ENCODE measurements at regions not wholly inside any gene's neighbourhood (a gene's known extent, or its start where the extent isn't known, plus 50 kb on each side); places are given as distances from the start of the nearest gene placed in this dataset.
"Not testable (repeated sequence)": the region's sequence is repeated elsewhere in the genome, so short reads cannot be mapped to it uniquely, and the experiment has no call there.

DNA sequence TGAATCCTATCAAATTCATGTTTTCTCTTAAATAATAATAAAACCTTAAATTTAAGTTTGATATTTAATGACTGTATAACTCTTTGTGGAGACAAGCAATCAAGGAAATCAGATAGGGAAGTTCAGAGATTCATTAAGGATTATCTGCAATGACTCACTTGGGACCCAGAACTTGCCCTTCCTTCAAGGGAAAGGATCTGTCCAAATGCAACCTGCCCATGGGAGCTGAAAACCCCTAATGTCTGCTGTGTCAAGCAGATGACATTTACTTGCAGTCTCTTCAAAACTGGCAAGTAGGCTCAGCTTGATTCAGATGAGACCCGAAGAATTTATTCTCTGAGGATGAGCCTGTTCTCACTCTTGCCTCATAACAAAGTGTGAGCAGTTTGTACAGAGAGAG lies 1577.6 kb downstream of the EFNA5 start:
- no peak for DNase-seq (ENCODE audit: low read depth)
- in situ Hi-C loops (cut with HindIII; ENCODE audit: low pct_unique_long_range_greater_than_20kb, low sequenced_read_pairs): no loop called here

- DNase-seq (ENCODE audit: low read depth): no peak
- in situ Hi-C loops (cut with HindIII; ENCODE audit: low pct_unique_long_range_greater_than_20kb, low sequenced_read_pairs): no loop called here
Measured at GRCh38 chr5:106092455-106092854, 1578.3 kb downstream of the EFNA5 start.

- in situ Hi-C loops (cut with HindIII; ENCODE audit: low pct_unique_long_range_greater_than_20kb, low sequenced_read_pairs): no loop called here
Measured at GRCh38 chr5:106089073-106089472, 1581.7 kb downstream of the EFNA5 start.

GRCh38 chr5:106088462-106088861 lies 1582.3 kb downstream of the EFNA5 start:
- no peak for DNase-seq (ENCODE audit: low read depth)
- in situ Hi-C loops (cut with HindIII; ENCODE audit: low pct_unique_long_range_greater_than_20kb, low sequenced_read_pairs): no loop called here

More at GRCh38 chr5:106089073-106089472, 1581.7 kb downstream of the EFNA5 start:
- DNase-seq (ENCODE audit: low read depth): no peak

GRCh38 chr5:106086352-106086751 lies 1584.4 kb downstream of the EFNA5 start:
- in situ Hi-C loops (cut with HindIII; ENCODE audit: low pct_unique_long_range_greater_than_20kb, low sequenced_read_pairs): no loop called here
- DNase-seq (ENCODE audit: low read depth): no peak

DNA sequence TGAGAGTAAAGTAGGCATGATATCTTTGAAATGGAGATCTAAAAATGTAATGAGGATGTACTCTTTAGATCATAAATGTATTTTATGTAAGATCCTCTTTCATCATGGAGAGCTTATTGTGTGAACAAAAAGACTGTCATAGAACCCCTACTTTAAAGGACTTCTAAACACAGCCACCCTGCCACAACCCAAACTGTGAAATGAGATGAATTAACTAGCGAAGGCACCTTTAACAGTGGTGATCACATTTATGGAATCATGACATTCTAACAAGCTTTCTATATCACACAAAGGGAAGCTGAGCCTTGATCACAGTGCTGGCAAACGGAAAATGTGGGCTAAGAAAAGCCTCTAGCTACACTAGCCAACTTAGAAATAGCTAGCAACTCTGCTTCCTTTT lies 1585.2 kb downstream of the EFNA5 start:
- in situ Hi-C loops (cut with HindIII; ENCODE audit: low pct_unique_long_range_greater_than_20kb, low sequenced_read_pairs): no loop called here
- no peak for DNase-seq (ENCODE audit: low read depth)

- in situ Hi-C loops (cut with HindIII; ENCODE audit: low pct_unique_long_range_greater_than_20kb, low sequenced_read_pairs): no loop called here
- no peak for DNase-seq (ENCODE audit: low read depth)
Measured at GRCh38 chr5:106085136-106085535, 1585.6 kb downstream of the EFNA5 start.

DNA sequence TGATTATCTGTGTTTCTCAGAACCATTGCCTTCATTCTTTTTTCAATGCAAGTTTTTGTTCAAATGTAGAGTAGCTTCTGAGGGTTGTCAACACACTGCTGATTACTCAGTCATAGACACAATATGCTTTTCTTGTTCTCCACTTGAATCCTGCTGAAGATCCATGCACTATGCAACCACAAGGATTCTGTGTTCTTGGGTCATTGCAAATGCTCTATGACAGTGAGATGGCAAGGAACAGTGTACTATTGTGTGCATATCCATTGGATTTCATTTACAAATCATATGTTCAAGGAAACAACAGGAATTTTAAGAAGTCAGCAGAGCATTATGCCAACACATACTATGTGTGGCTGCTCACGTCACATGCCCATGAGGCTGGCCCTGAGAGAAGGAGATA lies 1590.2 kb downstream of the EFNA5 start:
- DNase-seq (ENCODE audit: low read depth): no peak
- in situ Hi-C loops (cut with HindIII; ENCODE audit: low pct_unique_long_range_greater_than_20kb, low sequenced_read_pairs): no loop called here

DNA sequence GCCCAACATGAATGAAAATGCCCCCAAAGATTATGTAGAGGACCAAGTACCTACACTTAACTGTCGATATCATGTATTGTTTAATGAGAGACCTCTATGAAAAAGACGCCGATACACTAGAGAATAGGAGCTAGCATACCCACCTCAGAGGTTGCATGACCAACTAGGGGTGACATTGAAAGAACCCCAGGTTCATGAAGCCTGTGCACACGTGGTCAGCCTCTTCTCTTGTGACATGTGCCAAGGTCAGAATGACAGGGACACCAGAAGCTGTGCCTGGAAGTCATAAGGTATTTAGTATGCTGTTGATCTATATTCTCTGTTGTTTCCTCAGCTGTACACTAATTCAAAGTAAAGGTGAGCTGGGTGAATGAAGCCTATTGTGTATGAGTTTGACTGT lies 1594.1 kb downstream of the EFNA5 start:
- in situ Hi-C loops (cut with HindIII; ENCODE audit: low pct_unique_long_range_greater_than_20kb, low sequenced_read_pairs): no loop called here

DNA sequence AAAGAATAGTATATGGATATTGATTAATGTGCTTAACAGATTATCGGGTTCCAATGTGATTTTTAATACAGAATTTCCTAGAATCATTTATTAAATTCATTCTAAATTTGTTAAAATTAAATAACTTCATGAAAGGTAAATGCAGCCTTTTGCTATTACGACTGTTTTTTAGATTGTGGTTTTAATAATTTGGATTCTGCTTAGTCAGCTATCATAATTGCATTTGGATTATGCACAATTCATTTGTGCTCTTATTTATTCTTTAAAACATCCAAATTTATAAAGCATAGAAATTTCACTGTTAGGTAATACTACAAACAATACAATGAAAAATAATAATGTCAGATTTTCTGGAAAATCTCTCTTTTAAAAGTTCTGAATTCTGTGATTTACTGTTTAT lies 1598.5 kb downstream of the EFNA5 start:
- no peak for DNase-seq (ENCODE audit: low read depth)
- in situ Hi-C loops (cut with HindIII; ENCODE audit: low pct_unique_long_range_greater_than_20kb, low sequenced_read_pairs): no loop called here

More for the DNA sequence above, 1594.1 kb downstream of the EFNA5 start:
- DNase-seq (ENCODE audit: low read depth): no peak

- no peak for DNase-seq (ENCODE audit: low read depth)
- in situ Hi-C loops (cut with HindIII; ENCODE audit: low pct_unique_long_range_greater_than_20kb, low sequenced_read_pairs): no loop called here
Measured at GRCh38 chr5:106047341-106047740, 1623.4 kb downstream of the EFNA5 start.

DNA sequence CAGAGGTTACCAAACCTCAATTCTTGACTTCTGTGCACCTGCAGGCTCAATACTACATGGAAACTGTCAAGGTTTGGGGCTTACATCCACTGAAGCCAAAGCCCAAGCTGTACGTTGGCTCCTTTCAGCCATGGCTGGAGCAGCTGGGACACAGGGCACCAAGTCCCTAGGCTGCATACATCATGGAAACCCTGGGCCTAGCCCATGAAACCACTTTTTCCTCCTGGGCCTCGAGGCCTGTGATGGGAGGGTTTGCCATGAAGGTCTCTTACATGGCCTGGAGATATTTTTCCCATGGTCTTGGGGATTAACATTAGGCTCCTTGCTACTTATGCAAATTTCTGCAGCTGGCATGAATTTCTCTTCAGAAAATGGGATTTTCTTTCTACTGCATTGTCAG lies 1638.7 kb downstream of the EFNA5 start:
- DNase-seq (ENCODE audit: low read depth): not testable (repeated sequence)

DNA sequence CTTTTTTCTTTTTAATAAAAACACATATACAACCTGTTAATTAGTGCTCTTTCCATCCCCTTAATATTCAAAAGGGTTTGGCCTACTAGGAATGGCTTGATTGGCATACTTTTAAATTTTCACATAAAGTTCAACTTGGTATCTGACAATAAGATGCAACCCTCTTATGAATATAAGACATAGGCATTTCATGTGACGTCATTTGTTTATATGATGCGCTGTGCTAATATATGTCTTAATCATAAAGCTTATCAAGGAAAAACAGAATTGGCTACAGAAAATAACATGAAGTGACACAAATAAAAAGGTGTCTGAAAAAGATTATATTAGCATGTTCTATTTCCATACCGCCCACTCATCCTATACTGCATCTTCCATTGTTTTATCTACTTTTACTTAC lies 1642.4 kb downstream of the EFNA5 start:
- in situ Hi-C loops (cut with HindIII; ENCODE audit: low pct_unique_long_range_greater_than_20kb, low sequenced_read_pairs): no loop called here
- no peak for DNase-seq (ENCODE audit: low read depth)

More for the DNA sequence above, 1638.7 kb downstream of the EFNA5 start:
- in situ Hi-C loops (cut with HindIII; ENCODE audit: low pct_unique_long_range_greater_than_20kb, low sequenced_read_pairs): not testable (repeated sequence)

DNA sequence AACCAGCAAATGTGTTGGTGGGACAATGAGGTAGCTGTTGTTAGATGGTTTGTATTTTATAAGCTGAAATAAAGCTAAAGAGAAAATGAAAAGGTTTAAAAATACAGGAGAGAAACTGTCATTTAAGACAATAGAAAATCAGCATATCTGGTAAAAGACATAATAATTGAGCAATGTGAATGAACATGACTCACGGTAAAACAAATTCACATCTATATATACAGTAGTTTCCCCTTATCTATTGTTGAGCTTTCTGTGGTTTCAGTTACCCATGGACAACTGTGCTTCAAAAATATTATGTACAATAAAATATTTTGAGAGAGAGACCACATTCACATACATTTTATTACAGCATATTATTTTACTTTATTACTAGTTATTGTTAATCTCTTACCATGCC lies 1649.8 kb downstream of the EFNA5 start:
- DNase-seq (ENCODE audit: low read depth): no peak
- in situ Hi-C loops (cut with HindIII; ENCODE audit: low pct_unique_long_range_greater_than_20kb, low sequenced_read_pairs): no loop called here

GRCh38 chr5:106019261-106019660 lies 1651.5 kb downstream of the EFNA5 start:
- in situ Hi-C loops (cut with HindIII; ENCODE audit: low pct_unique_long_range_greater_than_20kb, low sequenced_read_pairs): no loop called here

DNA sequence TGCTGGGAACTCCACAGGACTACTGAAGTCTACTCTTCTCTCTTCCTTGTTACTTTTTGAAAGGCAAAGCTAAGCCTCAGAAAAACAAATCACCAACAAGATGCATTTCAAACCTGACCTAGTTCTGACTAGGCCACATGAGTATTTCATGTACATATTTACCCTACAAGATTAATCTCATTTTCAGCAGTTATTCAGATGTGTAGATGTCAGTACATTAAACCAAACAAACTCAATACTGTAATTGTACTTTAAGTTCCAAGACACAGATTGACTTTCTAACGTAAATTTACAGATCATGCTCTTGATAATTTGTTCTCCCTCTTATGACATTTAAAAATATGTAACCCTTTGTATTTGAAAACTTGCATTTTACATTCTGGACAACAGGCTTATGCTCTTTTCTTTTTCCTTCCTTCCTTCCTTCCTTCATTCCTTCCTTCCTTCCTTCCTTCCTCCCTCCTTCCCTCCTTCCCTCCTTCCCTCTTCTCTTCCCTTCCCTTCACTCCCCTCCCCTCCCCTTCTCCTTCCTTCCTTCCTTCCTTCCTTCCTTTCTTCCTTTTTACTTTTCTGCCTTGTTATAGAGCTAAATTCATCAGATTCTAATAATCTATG lies 1653.4 kb downstream of the EFNA5 start:
- in situ Hi-C loops (cut with HindIII; ENCODE audit: low pct_unique_long_range_greater_than_20kb, low sequenced_read_pairs): no loop called here
- DNase-seq (ENCODE audit: low read depth): no peak

More at GRCh38 chr5:106019261-106019660, 1651.5 kb downstream of the EFNA5 start:
- no peak for DNase-seq (ENCODE audit: low read depth)

GRCh38 chr5:106014262-106014661 lies 1656.5 kb downstream of the EFNA5 start:
- in situ Hi-C loops (cut with HindIII; ENCODE audit: low pct_unique_long_range_greater_than_20kb, low sequenced_read_pairs): no loop called here

DNA sequence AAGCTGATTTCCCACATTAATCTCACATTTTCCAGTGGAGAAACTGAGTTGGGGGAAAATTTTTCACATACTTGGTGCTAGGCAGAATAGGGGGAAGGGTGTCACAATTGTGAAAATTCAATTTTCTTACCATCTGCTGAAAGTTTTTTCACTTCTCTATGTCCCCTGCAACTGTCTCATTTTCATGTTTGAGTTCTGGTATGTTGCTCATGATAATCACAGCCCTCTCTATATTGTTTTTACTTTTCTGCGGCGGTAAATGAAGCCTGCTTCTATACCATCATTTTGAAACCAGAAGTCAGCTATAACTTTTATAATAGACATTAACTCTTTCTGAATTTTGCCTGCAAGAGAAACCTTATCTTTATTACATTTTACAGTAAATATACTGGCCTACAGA lies 1664.5 kb downstream of the EFNA5 start:
- in situ Hi-C loops (cut with HindIII; ENCODE audit: low pct_unique_long_range_greater_than_20kb, low sequenced_read_pairs): no loop called here
- no peak for DNase-seq (ENCODE audit: low read depth)

More at GRCh38 chr5:106014262-106014661, 1656.5 kb downstream of the EFNA5 start:
- no peak for DNase-seq (ENCODE audit: low read depth)

- DNase-seq (ENCODE audit: low read depth); in situ Hi-C loops (cut with HindIII; ENCODE audit: low pct_unique_long_range_greater_than_20kb, low sequenced_read_pairs): not testable (repeated sequence)
Measured at GRCh38 chr5:105998991-105999390, 1671.7 kb downstream of the EFNA5 start.

GRCh38 chr5:105993027-105993426 lies 1677.7 kb downstream of the EFNA5 start:
- no peak for DNase-seq (ENCODE audit: low read depth)
- in situ Hi-C loops (cut with HindIII; ENCODE audit: low pct_unique_long_range_greater_than_20kb, low sequenced_read_pairs): no loop called here

All from Caki2 (cell line).